Esophagus squamous epithelium (tissue), 5 donors: ENCODE measurements at regions not wholly inside any gene's neighbourhood (a gene's known extent, or its start where the extent isn't known, plus 50 kb on each side); places are given as distances from the start of the nearest gene placed in this dataset.

Experiments used
- DNase-seq: peaks from one replicate; lab custom pipeline; 2025; lab: John Stamatoyannopoulos, UW
- H3K27ac ChIP-seq, 4 donors: fragments of 200-600 bp; sonication (generic); one replicate each; pipeline ENCODE4 v1.5.1; 2016 to 2019; ENCODE audit warnings: mild to moderate bottlenecking in 1 of 4
- H3K27me3 ChIP-seq, 4 donors: fragments of 200-600 bp; sonication (generic); 1 replicate in 3 of 4; 2 replicates in 1 of 4; pipeline versions ENCODE4 v1.5.1 to v1.6.0; 2017 to 2021; ENCODE audit warnings: antibody characterized with exemption in 1 of 4
- H3K36me3 ChIP-seq, 3 donors: fragments of 200-600 bp; sonication (generic); one replicate each; pipeline ENCODE4 v1.5.1; 2016 to 2019
- H3K4me1 ChIP-seq, 3 donors: fragments of 200-600 bp; sonication (generic); one replicate each; pipeline ENCODE4 v1.5.1; 2017 to 2019
- H3K4me3 ChIP-seq, 4 donors: fragments of 200-600 bp; sonication (generic); 1 replicate in 3 of 4; 2 replicates in 1 of 4; pipeline ENCODE4 v1.5.1; 2016 to 2019; ENCODE audit warnings: mild to moderate bottlenecking in 2 of 4, moderate library complexity in 1 of 4
- H3K9me3 ChIP-seq, 3 donors: fragments of 200-600 bp; sonication (generic); one replicate each; pipeline ENCODE4 v1.5.1; 2016 to 2019
- POLR2A ChIP-seq, 4 donors: fragments of 450-650 bp; IDR thresholded peaks; one replicate each; pipeline ENCODE4 v1.6.1; 2017; ENCODE audit warnings: antibody characterized with exemption in 4 of 4, mild to moderate bottlenecking in 4 of 4, moderate library complexity in 3 of 4
- WGBS, 2 donors: methylation state at CpG; one replicate each; pipeline ENCODE4 v1.1.5; 2018; 5-methylcytosine and 5-hydroxymethylcytosine counted together
- intact Hi-C: fragments of 100-400 bp; cut with DNase I; formaldehyde crosslinking; loops from one replicate; pipeline ENCODE4 v1.15.0; 2022
- TF ChIP-seq, protein P1 (sequence below), 6 experiments: fragments of 450-650 bp in 4 of 6; fragments of 200-600 bp in 2 of 6; sonication (generic) in 2 of 6; IDR thresholded peaks; one replicate each; pipeline ENCODE4 v1.5.1; 2016 to 2019; ENCODE audit warnings: antibody characterized with exemption in 6 of 6, mild to moderate bottlenecking in 4 of 6, moderate library complexity in 4 of 6
- donor health status: DM: yes; HTN: yes; CAD: no.

DNA sequence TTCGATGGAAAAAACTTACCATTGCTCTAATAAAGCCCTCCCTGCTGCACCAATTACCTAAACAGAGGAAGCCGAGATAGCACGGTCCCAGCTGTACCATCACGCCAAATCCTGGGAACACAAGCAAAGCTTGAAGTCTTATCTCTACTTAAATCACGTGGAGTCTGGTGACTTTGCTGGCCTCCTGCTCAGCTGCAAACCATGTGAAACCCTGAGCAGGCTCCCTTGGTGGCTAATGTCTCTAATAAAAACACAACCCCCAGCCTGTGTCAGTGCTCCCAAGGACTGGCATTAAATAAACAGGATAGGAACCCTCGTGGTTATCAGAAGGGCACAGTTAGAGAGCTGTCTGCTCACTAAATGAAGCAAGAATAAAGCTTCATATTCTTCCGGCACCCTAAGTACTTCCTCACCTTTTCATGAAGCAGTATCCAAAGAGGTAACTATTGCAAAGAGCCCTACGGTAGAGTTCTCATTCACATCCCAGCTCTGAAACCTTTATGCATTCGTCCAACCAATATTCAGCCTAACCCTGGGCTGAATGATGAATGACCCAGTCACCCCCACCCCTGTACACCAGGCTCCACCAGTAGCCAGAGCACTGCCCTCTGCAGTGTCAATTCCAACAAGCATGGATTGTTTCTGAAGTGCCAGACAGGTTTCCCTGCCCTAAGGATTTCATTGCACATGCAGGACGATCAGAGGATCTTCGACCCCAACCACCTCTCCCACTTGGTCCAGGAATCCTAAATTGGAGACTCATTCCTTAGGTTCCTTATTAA lies 452.7 kb upstream of the TMPO start:
- TF ChIP-seq POLR2A (IDR thresholded peaks at IDR 0.05), result no peak
- TF ChIP-seq, protein P1, sequence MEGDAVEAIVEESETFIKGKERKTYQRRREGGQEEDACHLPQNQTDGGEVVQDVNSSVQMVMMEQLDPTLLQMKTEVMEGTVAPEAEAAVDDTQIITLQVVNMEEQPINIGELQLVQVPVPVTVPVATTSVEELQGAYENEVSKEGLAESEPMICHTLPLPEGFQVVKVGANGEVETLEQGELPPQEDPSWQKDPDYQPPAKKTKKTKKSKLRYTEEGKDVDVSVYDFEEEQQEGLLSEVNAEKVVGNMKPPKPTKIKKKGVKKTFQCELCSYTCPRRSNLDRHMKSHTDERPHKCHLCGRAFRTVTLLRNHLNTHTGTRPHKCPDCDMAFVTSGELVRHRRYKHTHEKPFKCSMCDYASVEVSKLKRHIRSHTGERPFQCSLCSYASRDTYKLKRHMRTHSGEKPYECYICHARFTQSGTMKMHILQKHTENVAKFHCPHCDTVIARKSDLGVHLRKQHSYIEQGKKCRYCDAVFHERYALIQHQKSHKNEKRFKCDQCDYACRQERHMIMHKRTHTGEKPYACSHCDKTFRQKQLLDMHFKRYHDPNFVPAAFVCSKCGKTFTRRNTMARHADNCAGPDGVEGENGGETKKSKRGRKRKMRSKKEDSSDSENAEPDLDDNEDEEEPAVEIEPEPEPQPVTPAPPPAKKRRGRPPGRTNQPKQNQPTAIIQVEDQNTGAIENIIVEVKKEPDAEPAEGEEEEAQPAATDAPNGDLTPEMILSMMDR (IDR thresholded peaks at IDR 0.05), result no peak
- H3K4me3 ChIP-seq, result no peak overlapping the region
- no peaks in the 10 kb centered on the region for H3K9me3 ChIP-seq
- intact Hi-C loops, result no loop called here
- H3K27me3 ChIP-seq, result no peaks in the 10 kb centered on the region
- 76 to 85% methylated on average over 9 to 11 of the region's 11 CpGs for WGBS, 2 donors
- no peak overlapping the region for H3K27ac ChIP-seq
- H3K36me3 ChIP-seq, result no peaks in the 10 kb centered on the region
- no peak for DNase-seq
- H3K4me1 ChIP-seq, result peaks cover 0 to 17% (median 0%) of the 10 kb centered on the region in 3 donors

DNA sequence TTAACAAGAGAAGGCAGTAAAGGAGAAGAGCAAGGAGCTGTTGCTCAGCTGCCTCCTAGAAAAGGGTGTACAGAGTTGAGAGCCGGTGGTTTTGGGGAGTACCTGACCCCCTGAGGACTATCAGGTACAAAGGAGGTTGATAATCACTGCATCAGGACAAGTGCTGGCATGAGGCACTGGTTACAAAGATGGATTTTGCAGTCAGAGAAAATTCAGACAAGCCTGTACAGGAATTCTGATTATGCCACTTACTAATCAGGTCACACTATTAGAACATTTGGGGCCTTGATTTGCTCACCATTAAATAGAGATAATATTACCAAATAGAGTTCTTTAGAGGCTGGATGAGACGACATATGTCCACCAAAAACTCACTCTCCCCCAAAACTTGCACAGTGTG lies 450.9 kb upstream of the TMPO start:
- peaks cover 0 to 17% (median 0%) of the 10 kb centered on the region in 3 donors for H3K4me1 ChIP-seq
- 34% methylated on average over 2 of the region's 2 CpGs for WGBS, 2 donors
- no peak overlapping the region for H3K4me3 ChIP-seq
- no peak for DNase-seq
- no peaks in the 10 kb centered on the region for H3K9me3 ChIP-seq
- H3K27me3 ChIP-seq, result no peaks in the 10 kb centered on the region
- no peaks in the 10 kb centered on the region for H3K36me3 ChIP-seq
- intact Hi-C loops, result no loop called here
- H3K27ac ChIP-seq, result no peak overlapping the region
- TF ChIP-seq, protein P1 (IDR thresholded peaks at IDR 0.05), result no peak
- no peak for TF ChIP-seq POLR2A (IDR thresholded peaks at IDR 0.05)

DNA sequence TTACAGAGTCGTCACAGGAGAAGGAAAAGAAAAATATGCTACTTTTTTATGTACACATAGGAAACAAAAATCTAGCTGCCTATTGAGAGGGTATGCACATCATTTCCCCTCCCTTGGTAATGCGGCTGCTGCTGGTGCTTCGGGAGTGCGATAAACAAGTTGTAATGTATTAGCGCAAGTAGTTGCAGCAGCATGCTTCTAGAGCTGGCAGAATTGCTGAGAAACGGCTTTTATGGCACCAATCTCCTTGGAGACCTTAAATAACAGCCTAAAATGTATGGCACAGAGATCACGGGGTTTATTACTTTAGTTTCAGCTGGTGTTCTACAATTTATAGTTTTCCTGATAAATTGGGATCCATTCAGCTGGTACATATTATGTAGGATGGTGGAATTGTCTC lies 447.6 kb upstream of the TMPO start:
- H3K36me3 ChIP-seq, result no peaks in the 10 kb centered on the region
- 69 to 79% methylated on average over 7 of the region's 7 CpGs for WGBS, 2 donors
- no peak for DNase-seq
- intact Hi-C loops, result no loop called here
- no peaks in the 10 kb centered on the region for H3K9me3 ChIP-seq
- H3K4me1 ChIP-seq, result peaks cover 0 to 17% (median 0%) of the 10 kb centered on the region in 3 donors
- no peaks in the 10 kb centered on the region for H3K27me3 ChIP-seq
- TF ChIP-seq, protein P1 (IDR thresholded peaks at IDR 0.05), result no peak
- no peak for TF ChIP-seq POLR2A (IDR thresholded peaks at IDR 0.05)
- no peak overlapping the region for H3K27ac ChIP-seq
- H3K4me3 ChIP-seq, result no peak overlapping the region

DNA sequence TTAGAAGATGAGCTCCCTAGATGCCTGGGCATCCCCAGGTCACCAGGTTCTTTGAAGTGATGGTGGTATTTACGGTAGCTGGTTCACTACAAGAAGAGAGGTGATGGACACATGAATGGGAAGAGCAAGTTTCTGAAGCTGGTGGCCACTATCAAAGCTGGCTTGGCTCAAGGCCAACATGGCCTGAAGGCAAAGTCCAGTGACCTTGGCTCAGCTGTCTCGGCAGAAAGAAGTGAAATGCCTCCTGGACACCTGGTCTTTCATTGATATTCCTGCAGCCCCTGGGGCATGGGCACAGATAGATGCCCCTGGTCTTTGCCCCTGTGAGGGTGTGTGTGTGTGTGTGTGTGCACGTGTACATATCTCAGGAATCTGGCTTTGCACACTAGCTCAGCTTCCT lies 441.8 kb upstream of the TMPO start:
- Histone ChIP-seq H3K27ac (no peak overlapping the region), H3K4me3 (no peak overlapping the region), H3K27me3 (no peaks in the 10 kb centered on the region), H3K4me1 (no peaks in the 10 kb centered on the region), H3K9me3 (no peaks in the 10 kb centered on the region), H3K36me3 (no peaks in the 10 kb centered on the region)
- WGBS, 2 donors, result 80 to 92% methylated on average over 3 of the region's 3 CpGs
- TF ChIP-seq, protein P1 (IDR thresholded peaks at IDR 0.05), result no peak
- no peak for TF ChIP-seq POLR2A (IDR thresholded peaks at IDR 0.05)
- intact Hi-C loops, result no loop called here
- DNase-seq, result no peak

DNA sequence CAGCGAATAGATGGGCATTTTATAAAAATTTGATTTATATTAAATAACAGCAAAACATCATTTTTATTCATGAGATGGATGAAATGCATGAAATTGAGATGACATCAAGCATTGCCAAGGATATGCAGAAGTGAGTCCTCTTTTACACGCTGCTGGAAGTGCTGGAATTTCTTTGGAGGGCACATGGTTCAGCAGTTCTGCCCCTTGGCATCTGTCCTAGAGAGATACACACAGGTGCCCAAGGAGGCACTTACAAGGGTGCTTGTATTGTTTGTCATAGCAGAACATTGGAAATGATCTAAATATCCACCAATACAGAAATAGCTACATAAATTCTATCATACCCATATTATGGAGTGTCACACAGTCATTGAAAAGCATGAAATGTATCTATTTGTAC lies 441.1 kb upstream of the TMPO start:
- H3K27me3 ChIP-seq, result no peaks in the 10 kb centered on the region
- intact Hi-C loops, result no loop called here
- no peaks in the 10 kb centered on the region for H3K4me1 ChIP-seq
- no peaks in the 10 kb centered on the region for H3K36me3 ChIP-seq
- no peak overlapping the region for H3K27ac ChIP-seq
- DNase-seq, result no peak
- TF ChIP-seq POLR2A (IDR thresholded peaks at IDR 0.05), result no peak
- TF ChIP-seq, protein P1 (IDR thresholded peaks at IDR 0.05), result no peak
- H3K4me3 ChIP-seq, result no peak overlapping the region
- WGBS, 2 donors, result 58 to 77% methylated on average over 2 of the region's 2 CpGs
- H3K9me3 ChIP-seq, result no peaks in the 10 kb centered on the region
